Liver (tissue), 8 donors: ENCODE measurements at regions not wholly inside any gene's neighbourhood (a gene's known extent, or its start where the extent isn't known, plus 50 kb on each side); places are given as distances from the start of the nearest gene placed in this dataset.

ENCODE experiments used
- DNase-seq: peaks from one replicate; pipeline ENCODE4 v3.0.0-alpha.2; 2017; ENCODE audit warnings: low spot score
- H3K27ac ChIP-seq, 2 donors: one replicate each; pipeline ENCODE4 v1.7.0; 2013; ENCODE audit warnings: inconsistent platforms in 2 of 2, low read length in 2 of 2, control low read depth in 1 of 2, low read depth in 1 of 2, mild to moderate bottlenecking in 1 of 2
- H3K27me3 ChIP-seq, 4 donors: one replicate each; pipeline versions ENCODE4 v1.6.1 to v1.7.0; 2013; ENCODE audit warnings: low read length in 3 of 4, inconsistent platforms in 1 of 4, mild to moderate bottlenecking in 1 of 4, moderate library complexity in 1 of 4; ENCODE audit not compliant: control insufficient read depth in 4 of 4, insufficient read depth in 4 of 4
- H3K36me3 ChIP-seq, 4 donors: one replicate each; pipeline versions ENCODE4 v1.6.1 to v1.7.0; 2013; ENCODE audit warnings: low read length in 3 of 4, mild to moderate bottlenecking in 3 of 4, low read depth in 1 of 4, moderate library complexity in 1 of 4; ENCODE audit not compliant: control insufficient read depth in 4 of 4, insufficient read depth in 3 of 4
- H3K4me1 ChIP-seq, 4 donors: one replicate each; pipeline versions ENCODE4 v1.6.1 to v1.7.0; 2013; ENCODE audit warnings: low read length in 3 of 4, mild to moderate bottlenecking in 3 of 4, moderate library complexity in 1 of 4; ENCODE audit not compliant: control insufficient read depth in 4 of 4, insufficient read depth in 4 of 4
- H3K4me3 ChIP-seq, 3 donors: one replicate each; pipeline versions ENCODE4 v1.6.1 to v1.7.0; 2013; ENCODE audit warnings: low read length in 3 of 3, control low read depth in 1 of 3, low read depth in 1 of 3, mild to moderate bottlenecking in 1 of 3
- H3K9ac ChIP-seq, 2 donors: one replicate each; pipeline ENCODE4 v1.7.0; 2013; ENCODE audit warnings: low read length in 2 of 2, mild to moderate bottlenecking in 2 of 2, moderate library complexity in 2 of 2, control low read depth in 1 of 2, low read depth in 1 of 2
- H3K9me3 ChIP-seq, 4 donors: one replicate each; pipeline versions ENCODE4 v1.6.1 to v1.7.0; 2013; ENCODE audit warnings: low read length in 3 of 4; ENCODE audit not compliant: control insufficient read depth in 4 of 4
- ATF3 ChIP-seq: IDR thresholded peaks from 2 replicates; pipeline ENCODE4 v1.6.1; 2016; ENCODE audit warnings: antibody characterized with exemption
- CTCF ChIP-seq: fragments of 150-350 bp; IDR thresholded peaks from 2 replicates; pipeline ENCODE4 v1.5.1; 2017; ENCODE audit warnings: improper control_type of control experiment, low read depth, low read length; ENCODE audit not compliant: missing input control
- EGR1 ChIP-seq, 2 donors: IDR thresholded peaks; 2 replicates each; pipeline ENCODE4 v1.6.1; 2016 to 2018; ENCODE audit warnings: antibody characterized with exemption in 2 of 2, low read depth in 2 of 2
- FOXA1 ChIP-seq: IDR thresholded peaks from 2 replicates; pipeline ENCODE4 v1.6.1; 2016; ENCODE audit warnings: antibody characterized with exemption
- FOXA2 ChIP-seq: IDR thresholded peaks from 2 replicates; pipeline ENCODE4 v1.6.1; 2016; ENCODE audit warnings: antibody characterized with exemption
- HNF4A ChIP-seq, 2 donors: conservative IDR thresholded peaks; 2 replicates each; pipeline ENCODE4 v1.6.1; 2016; ENCODE audit warnings: antibody characterized with exemption in 2 of 2, mild to moderate bottlenecking in 2 of 2
- HNF4G ChIP-seq: IDR thresholded peaks from 2 replicates; pipeline ENCODE4 v1.6.1; 2016; ENCODE audit warnings: antibody characterized with exemption
- JUND ChIP-seq, 2 donors: IDR thresholded peaks; 2 replicates each; pipeline ENCODE4 v1.6.1; 2016; ENCODE audit warnings: antibody characterized with exemption in 2 of 2
- MAX ChIP-seq: IDR thresholded peaks from 2 replicates; pipeline ENCODE4 v1.6.1; 2016; ENCODE audit warnings: antibody characterized with exemption
- NR2F2 ChIP-seq: IDR thresholded peaks from 2 replicates; pipeline ENCODE4 v1.6.1; 2016; ENCODE audit warnings: antibody characterized with exemption
- RAD21 ChIP-seq, 2 donors: IDR thresholded peaks; 2 replicates each; pipeline ENCODE4 v1.6.1; 2016; ENCODE audit warnings: antibody characterized with exemption in 2 of 2, mild to moderate bottlenecking in 2 of 2
- REST ChIP-seq: IDR thresholded peaks from 2 replicates; pipeline ENCODE4 v1.6.1; 2016; ENCODE audit warnings: antibody characterized with exemption, mild to moderate bottlenecking
- RXRA ChIP-seq, 2 donors: IDR thresholded peaks; 2 replicates each; pipeline ENCODE4 v1.6.1; 2017 to 2018; ENCODE audit warnings: antibody characterized with exemption in 2 of 2, mild to moderate bottlenecking in 1 of 2
- SP1 ChIP-seq: IDR thresholded peaks from 2 replicates; pipeline ENCODE4 v1.6.1; 2018; ENCODE audit warnings: antibody characterized with exemption, mild to moderate bottlenecking
- TAF1 ChIP-seq: conservative IDR thresholded peaks from 2 replicates; pipeline ENCODE4 v1.6.1; 2016; ENCODE audit warnings: antibody characterized with exemption, mild to moderate bottlenecking
- YY1 ChIP-seq: IDR thresholded peaks from 2 replicates; pipeline ENCODE4 v1.6.1; 2016; ENCODE audit warnings: antibody characterized with exemption, mild to moderate bottlenecking
- ZBTB33 ChIP-seq: IDR thresholded peaks from 2 replicates; pipeline ENCODE4 v1.6.1; 2016; ENCODE audit warnings: antibody characterized with exemption
- WGBS: extraction: QIAGEN DNeasy Blood & Tissue Kit; methylation state at CpG from one replicate; pipeline ENCODE4 v1.1.7; 2013; 5-methylcytosine and 5-hydroxymethylcytosine counted together
- donor health status: healthy.
- donor health status: healthy.
- donor health status: healthy.
- donor health status: healthy.
- donor health status: healthy.

GRCh38 chr3:151550025-151550618, 89.3 kb upstream of the IGSF10 start:
- Histone ChIP-seq H3K4me1 (no peaks in the 10 kb centered on the region), H3K27me3 (peaks cover 0 to 2% (median 0%) of the 10 kb centered on the region in 4 donors), H3K9me3 (no peaks in the 10 kb centered on the region), H3K9ac (no peak overlapping the region), H3K4me3 (no peak overlapping the region), H3K36me3 (no peaks in the 10 kb centered on the region), H3K27ac (no peak overlapping the region)
- DNase-seq: no peak
- TF ChIP-seq NR2F2: peak; percentile 10
- TF ChIP-seq YY1: no peak
- 84% methylated on average over 4 of the region's 4 CpGs for WGBS

- no peaks in the 10 kb centered on the region for H3K36me3 ChIP-seq
- WGBS: 92% methylated on average over 2 of the region's 2 CpGs
- H3K9ac ChIP-seq: no peak overlapping the region
- no peaks in the 10 kb centered on the region for H3K4me1 ChIP-seq
- TF ChIP-seq MAX (no peak), JUND (IDR thresholded peaks at IDR 0.05) (no peak), SP1 (no peak), ZBTB33 (no peak), EGR1 (IDR thresholded peaks at IDR 0.05; ENCODE audit: low read depth in 2 of 2) (no peak), RAD21 (IDR thresholded peaks at IDR 0.05) (no peak), HNF4G (no peak), FOXA2 (no peak)
- no peak for DNase-seq
- no peaks in the 10 kb centered on the region for H3K9me3 ChIP-seq
- no peak overlapping the region for H3K27ac ChIP-seq
- peaks cover 0 to 2% (median 0%) of the 10 kb centered on the region in 4 donors for H3K27me3 ChIP-seq
- no peak overlapping the region for H3K4me3 ChIP-seq
These were observed 87.3 kb upstream of the IGSF10 start for GRCh38 chr3:151548195-151548594.

GRCh38 chr3:151544164-151544548, 83.3 kb upstream of the IGSF10 start:
- TF ChIP-seq EGR1 (IDR thresholded peaks at IDR 0.05; ENCODE audit: low read depth in 2 of 2) (no peak), RXRA (IDR thresholded peaks at IDR 0.05) (no peak), HNF4A (conservative IDR thresholded peaks at IDR 0.05) (no peak), ATF3 (no peak), FOXA1 (no peak)

GRCh38 chr3:151541178-151541577, 80.3 kb upstream of the IGSF10 start:
- H3K36me3 ChIP-seq: no peaks in the 10 kb centered on the region
- no peak overlapping the region for H3K4me3 ChIP-seq
- no peak overlapping the region for H3K27ac ChIP-seq
- no peak for DNase-seq
- no peaks in the 10 kb centered on the region for H3K27me3 ChIP-seq
- no peaks in the 10 kb centered on the region for H3K9me3 ChIP-seq
- H3K4me1 ChIP-seq: no peaks in the 10 kb centered on the region
- H3K9ac ChIP-seq: no peak overlapping the region
- no peak for TF ChIP-seq SP1
- no peak for TF ChIP-seq CTCF
- no peak for TF ChIP-seq RXRA (IDR thresholded peaks at IDR 0.05)
- TF ChIP-seq JUND (IDR thresholded peaks at IDR 0.05): no peak
- TF ChIP-seq HNF4G: no peak
- TF ChIP-seq TAF1: no peak
- no peak for TF ChIP-seq FOXA2
- no peak for TF ChIP-seq REST
- TF ChIP-seq NR2F2: no peak
- TF ChIP-seq YY1: no peak
- TF ChIP-seq RAD21 (IDR thresholded peaks at IDR 0.05): no peak

More at GRCh38 chr3:151544164-151544548, 83.3 kb upstream of the IGSF10 start:
- Histone ChIP-seq H3K9ac (no peak overlapping the region), H3K36me3 (no peaks in the 10 kb centered on the region), H3K27ac (no peak overlapping the region), H3K27me3 (no peaks in the 10 kb centered on the region), H3K4me1 (no peaks in the 10 kb centered on the region), H3K9me3 (no peaks in the 10 kb centered on the region), H3K4me3 (no peak overlapping the region)
- DNase-seq: no peak
